Dendritic cell treated with granulocyte-macrophage colony-stimulating factor and Interleukin-4, amounts not matched to agents 40 ng/mL and 50 ng/mL, for 4 days (primary cell): ENCODE measurements at regions not wholly inside any gene's neighbourhood (a gene's known extent, or its start where the extent isn't known, plus 50 kb on each side); places are given as distances from the start of the nearest gene placed in this dataset.

ENCODE experiments used
- H3K27ac Mint-ChIP-seq: one replicate; pipeline ENCODE4 v1.8.0; 2022; ENCODE audit warnings: mild to moderate bottlenecking, mixed read lengths
- H3K27me3 Mint-ChIP-seq: one replicate; pipeline ENCODE4 v1.8.0; 2022; ENCODE audit warnings: mild to moderate bottlenecking, mixed read lengths
- H3K36me3 Mint-ChIP-seq: one replicate; pipeline ENCODE4 v1.8.0; 2022; ENCODE audit warnings: low read depth, mixed read lengths
- H3K4me1 Mint-ChIP-seq: one replicate; pipeline ENCODE4 v1.8.0; 2022; ENCODE audit warnings: low read depth, mixed read lengths
- H3K4me3 Mint-ChIP-seq: one replicate; pipeline ENCODE4 v1.8.0; 2022; ENCODE audit warnings: mild to moderate bottlenecking, moderate library complexity, mixed read lengths
- H3K9me3 Mint-ChIP-seq: one replicate; pipeline ENCODE4 v1.8.0; 2022; ENCODE audit warnings: mixed read lengths
- intact Hi-C: fragments of 100-400 bp; cut with micrococcal nuclease; formaldehyde crosslinking; loops from one replicate; pipeline ENCODE4 v1.15.0; 2022

GRCh38 chr21:41636636-41637630, 129.0 kb upstream of the TMPRSS2 start:
- Mint-ChIP-seq H3K4me1 (peaks cover 8% of the 10 kb centered on the region), H3K4me3 (no peak overlapping the region), H3K27ac (no peak overlapping the region), H3K36me3 (no peaks in the 10 kb centered on the region), H3K9me3 (no peaks in the 10 kb centered on the region), H3K27me3 (peaks cover 35% of the 10 kb centered on the region)
- intact Hi-C loops, result no loop called here

GRCh38 chr21:41635874-41636273, 127.9 kb upstream of the TMPRSS2 start:
- Mint-ChIP-seq H3K27ac (no peak overlapping the region), H3K36me3 (no peaks in the 10 kb centered on the region), H3K27me3 (peaks cover 29% of the 10 kb centered on the region), H3K4me3 (no peak overlapping the region), H3K9me3 (no peaks in the 10 kb centered on the region), H3K4me1 (peaks cover 8% of the 10 kb centered on the region)
- intact Hi-C loops, result no loop called here

- no peaks in the 10 kb centered on the region for H3K9me3 Mint-ChIP-seq
Observed at GRCh38 chr21:41634858-41635257, 126.9 kb upstream of the TMPRSS2 start.

GRCh38 chr21:41634211-41634694, 126.3 kb upstream of the TMPRSS2 start:
- H3K4me3 Mint-ChIP-seq, result no peak overlapping the region
- H3K27ac Mint-ChIP-seq, result no peak overlapping the region
- H3K4me1 Mint-ChIP-seq, result peaks cover 8% of the 10 kb centered on the region
- intact Hi-C loops, result no loop called here
- H3K27me3 Mint-ChIP-seq, result peaks cover 16% of the 10 kb centered on the region
- no peaks in the 10 kb centered on the region for H3K9me3 Mint-ChIP-seq
- H3K36me3 Mint-ChIP-seq, result no peaks in the 10 kb centered on the region

More at GRCh38 chr21:41634858-41635257, 126.9 kb upstream of the TMPRSS2 start:
- peaks cover 8% of the 10 kb centered on the region for H3K4me1 Mint-ChIP-seq
- H3K27me3 Mint-ChIP-seq, result peaks cover 20% of the 10 kb centered on the region
- no peak overlapping the region for H3K27ac Mint-ChIP-seq
- intact Hi-C loops, result no loop called here
- no peaks in the 10 kb centered on the region for H3K36me3 Mint-ChIP-seq
- no peak overlapping the region for H3K4me3 Mint-ChIP-seq

GRCh38 chr21:41633627-41634026, 125.7 kb upstream of the TMPRSS2 start:
- H3K27me3 Mint-ChIP-seq, result peaks cover 16% of the 10 kb centered on the region
- H3K9me3 Mint-ChIP-seq, result no peaks in the 10 kb centered on the region
- intact Hi-C loops, result no loop called here
- H3K4me1 Mint-ChIP-seq, result peaks cover 8% of the 10 kb centered on the region
- no peaks in the 10 kb centered on the region for H3K36me3 Mint-ChIP-seq
- no peak overlapping the region for H3K27ac Mint-ChIP-seq
- H3K4me3 Mint-ChIP-seq, result no peak overlapping the region

- H3K27me3 Mint-ChIP-seq, result peaks cover 17% of the 10 kb centered on the region
- H3K9me3 Mint-ChIP-seq, result no peaks in the 10 kb centered on the region
- H3K36me3 Mint-ChIP-seq, result no peaks in the 10 kb centered on the region
- H3K4me3 Mint-ChIP-seq, result no peak overlapping the region
- peaks cover 2% of the 10 kb centered on the region for H3K4me1 Mint-ChIP-seq
- H3K27ac Mint-ChIP-seq, result no peak overlapping the region
- intact Hi-C loops, result no loop called here
Observed at GRCh38 chr21:41632748-41633475, 125.0 kb upstream of the TMPRSS2 start.

- no peak overlapping the region for H3K4me3 Mint-ChIP-seq
- H3K27ac Mint-ChIP-seq, result no peak overlapping the region
- H3K9me3 Mint-ChIP-seq, result no peaks in the 10 kb centered on the region
- H3K27me3 Mint-ChIP-seq, result peaks cover 21% of the 10 kb centered on the region
- intact Hi-C loops, result no loop called here
- H3K4me1 Mint-ChIP-seq, result no peaks in the 10 kb centered on the region
- no peaks in the 10 kb centered on the region for H3K36me3 Mint-ChIP-seq
Observed at GRCh38 chr21:41631564-41632461, 123.9 kb upstream of the TMPRSS2 start.

- Mint-ChIP-seq H3K4me1 (no peaks in the 10 kb centered on the region), H3K36me3 (no peaks in the 10 kb centered on the region), H3K4me3 (no peak overlapping the region), H3K27ac (no peak overlapping the region), H3K27me3 (peaks cover 20% of the 10 kb centered on the region), H3K9me3 (no peaks in the 10 kb centered on the region)
- intact Hi-C loops, result no loop called here
Observed at GRCh38 chr21:41630917-41631316, 123.0 kb upstream of the TMPRSS2 start.

GRCh38 chr21:41630249-41630648, 122.3 kb upstream of the TMPRSS2 start:
- no peak overlapping the region for H3K4me3 Mint-ChIP-seq
- peaks cover 21% of the 10 kb centered on the region for H3K27me3 Mint-ChIP-seq
- no peak overlapping the region for H3K27ac Mint-ChIP-seq
- intact Hi-C loops, result no loop called here
- no peaks in the 10 kb centered on the region for H3K4me1 Mint-ChIP-seq
- no peaks in the 10 kb centered on the region for H3K36me3 Mint-ChIP-seq
- no peaks in the 10 kb centered on the region for H3K9me3 Mint-ChIP-seq

GRCh38 chr21:41628256-41628655, 120.3 kb upstream of the TMPRSS2 start:
- intact Hi-C loops, result no loop called here
- Mint-ChIP-seq H3K4me3 (no peak overlapping the region), H3K36me3 (no peaks in the 10 kb centered on the region), H3K27ac (no peak overlapping the region), H3K9me3 (peaks cover 10% of the 10 kb centered on the region), H3K27me3 (peaks cover 26% of the 10 kb centered on the region), H3K4me1 (no peaks in the 10 kb centered on the region)

- peaks cover 29% of the 10 kb centered on the region for H3K27me3 Mint-ChIP-seq
- H3K27ac Mint-ChIP-seq, result no peak overlapping the region
- H3K4me1 Mint-ChIP-seq, result peaks cover 5% of the 10 kb centered on the region
- H3K9me3 Mint-ChIP-seq, result peaks cover 10% of the 10 kb centered on the region
- intact Hi-C loops, result no loop called here
- no peaks in the 10 kb centered on the region for H3K36me3 Mint-ChIP-seq
- no peak overlapping the region for H3K4me3 Mint-ChIP-seq
Observed at GRCh38 chr21:41627428-41627827, 119.5 kb upstream of the TMPRSS2 start.

- no peaks in the 10 kb centered on the region for H3K36me3 Mint-ChIP-seq
- intact Hi-C loops, result no loop called here
- peaks cover 30% of the 10 kb centered on the region for H3K27me3 Mint-ChIP-seq
- H3K4me3 Mint-ChIP-seq, result no peak overlapping the region
- H3K4me1 Mint-ChIP-seq, result peaks cover 5% of the 10 kb centered on the region
- H3K9me3 Mint-ChIP-seq, result peaks cover 10% of the 10 kb centered on the region
- no peak overlapping the region for H3K27ac Mint-ChIP-seq
Observed at GRCh38 chr21:41626021-41626420, 118.1 kb upstream of the TMPRSS2 start.

- Mint-ChIP-seq H3K27ac (no peak overlapping the region), H3K4me1 (peaks cover 5% of the 10 kb centered on the region), H3K36me3 (no peaks in the 10 kb centered on the region), H3K9me3 (peaks cover 10% of the 10 kb centered on the region), H3K4me3 (no peak overlapping the region), H3K27me3 (peaks cover 32% of the 10 kb centered on the region)
- intact Hi-C loops, result no loop called here
Observed at GRCh38 chr21:41625428-41625827, 117.5 kb upstream of the TMPRSS2 start.
